HG03045 (cell line): ENCODE measurements at regions not wholly inside any gene's neighbourhood (a gene's known extent, or its start where the extent isn't known, plus 50 kb on each side); places are given as distances from the start of the nearest gene placed in this dataset.
A peak's percentile ranks its signal among the peaks of the same experiment; 100 is the strongest.
"Not testable (repeated sequence)": the region's sequence is repeated elsewhere in the genome, so short reads cannot be mapped to it uniquely, and the experiment has no call there.

ENCODE experiments used
- ATAC-seq: cut with Tn5 transposase; IDR thresholded peaks from one replicate; pipeline ENCODE4 v1.9.1; 2021; ENCODE audit warnings: mild to moderate bottlenecking, moderate library complexity; ENCODE audit not compliant: unreplicated experiment

DNA sequence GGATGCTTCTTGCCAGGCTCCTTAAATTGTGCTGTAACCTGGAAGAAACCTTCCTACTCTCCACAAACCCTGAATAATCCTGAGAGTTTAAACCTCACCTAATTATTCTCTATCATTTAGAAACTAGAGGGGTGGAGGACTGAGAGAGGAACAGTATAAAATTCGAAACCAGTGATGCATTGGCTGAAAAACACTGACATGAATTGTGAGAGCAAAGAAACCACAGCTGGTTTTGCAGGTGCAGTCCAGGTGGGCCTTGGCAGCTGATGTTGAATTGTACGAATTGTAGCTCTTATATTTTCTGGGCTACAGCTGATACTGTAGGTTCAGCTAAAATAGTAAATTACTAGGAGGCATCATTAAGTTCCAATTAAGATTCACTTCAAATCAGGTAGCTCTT is 227.0 kb upstream of the SLITRK5 start:
- ATAC-seq = no peak

DNA sequence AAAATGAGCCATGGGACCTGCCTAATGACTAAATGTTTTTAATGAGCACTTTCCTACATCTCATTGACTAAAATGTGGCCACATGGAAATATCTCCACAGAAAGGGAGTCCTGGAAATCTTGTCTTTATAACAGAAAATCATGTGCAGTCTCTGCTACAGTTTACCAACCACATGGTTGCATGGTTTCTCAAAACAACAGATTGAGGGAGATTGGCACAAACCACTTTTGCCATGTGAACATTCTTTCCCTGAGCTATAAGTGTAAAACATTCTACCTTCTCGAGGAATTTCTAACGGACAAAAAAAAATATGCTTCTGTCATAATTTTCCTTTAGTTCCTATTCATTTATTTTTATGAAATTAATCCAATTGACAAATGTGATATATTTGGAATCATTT is 218.9 kb upstream of the SLITRK5 start:
- no peak for ATAC-seq

DNA sequence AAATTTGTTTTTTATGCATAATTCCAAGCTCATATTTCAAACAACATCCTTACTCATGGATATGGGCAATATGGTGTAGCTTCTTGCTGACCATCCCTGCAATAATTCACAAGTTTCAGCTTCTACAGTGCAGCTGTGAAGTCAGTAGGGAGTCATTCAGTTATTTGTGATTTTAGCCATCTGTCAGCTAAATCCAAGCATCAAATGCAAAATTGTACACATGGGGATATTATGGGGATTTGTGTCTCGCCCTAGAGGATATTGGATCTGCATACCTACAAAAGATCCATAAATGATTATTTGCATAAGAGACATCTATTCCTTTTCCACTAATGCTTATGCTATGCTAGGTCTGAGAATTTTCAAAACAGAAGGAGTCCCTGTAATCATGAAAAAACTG is 217.9 kb upstream of the SLITRK5 start:
- ATAC-seq = no peak

DNA sequence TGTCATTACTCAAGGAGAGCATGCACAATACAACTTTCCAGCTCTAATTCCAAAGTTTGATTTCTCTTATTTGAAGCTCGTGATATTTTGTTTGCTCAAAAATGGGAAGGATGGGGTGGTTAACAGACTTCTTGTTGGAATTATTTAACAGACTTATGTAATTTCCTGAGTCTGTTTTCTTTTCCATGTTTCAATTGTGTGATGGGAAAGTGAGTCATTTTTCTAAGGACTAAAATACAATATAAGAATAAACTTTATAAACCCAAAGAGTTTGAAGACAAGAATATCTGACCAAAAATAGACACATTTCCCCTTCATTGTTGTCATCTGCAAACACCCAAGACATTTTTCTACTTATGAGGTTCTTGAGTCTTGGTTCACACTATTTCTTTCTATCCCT is 211.8 kb upstream of the SLITRK5 start:
- ATAC-seq = no peak

DNA sequence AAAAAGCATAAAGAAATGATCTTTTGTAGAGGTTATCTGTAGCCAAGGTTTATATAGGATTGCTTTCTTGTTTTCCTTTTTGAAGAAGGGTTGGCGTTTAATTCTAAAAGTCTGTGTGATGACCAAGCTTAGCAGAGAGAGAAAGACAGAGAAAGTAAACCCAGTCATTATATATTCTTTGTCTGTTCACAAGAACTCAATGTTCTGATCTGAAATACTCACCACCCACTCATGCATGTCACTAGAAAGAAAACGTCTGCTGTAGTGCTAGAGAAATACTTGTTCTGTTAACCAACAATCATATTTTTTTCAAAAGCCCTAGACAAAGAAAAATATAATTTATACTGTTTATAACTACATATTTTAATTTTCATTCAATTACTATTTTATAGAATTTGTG is 173.7 kb upstream of the SLITRK5 start:
- ATAC-seq = no peak

DNA sequence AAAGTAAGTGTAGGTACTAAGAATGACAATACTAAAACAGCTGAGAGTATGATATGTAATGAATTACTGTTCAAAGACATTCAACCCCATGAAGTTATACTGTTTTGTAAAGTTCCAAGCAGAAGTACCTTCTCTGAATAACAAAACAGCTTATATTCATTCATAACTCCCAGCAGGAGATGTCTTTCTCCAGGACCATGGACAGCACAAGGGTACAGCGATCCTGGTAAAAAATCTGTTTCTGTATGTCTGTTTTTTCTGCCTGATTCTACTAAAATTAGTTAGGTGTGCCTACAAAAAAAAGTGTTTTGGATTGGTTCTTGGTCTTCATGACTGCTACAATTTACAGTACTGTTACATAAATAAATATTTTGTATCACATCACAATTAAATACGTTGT is 172.5 kb upstream of the SLITRK5 start:
- ATAC-seq = no peak

DNA sequence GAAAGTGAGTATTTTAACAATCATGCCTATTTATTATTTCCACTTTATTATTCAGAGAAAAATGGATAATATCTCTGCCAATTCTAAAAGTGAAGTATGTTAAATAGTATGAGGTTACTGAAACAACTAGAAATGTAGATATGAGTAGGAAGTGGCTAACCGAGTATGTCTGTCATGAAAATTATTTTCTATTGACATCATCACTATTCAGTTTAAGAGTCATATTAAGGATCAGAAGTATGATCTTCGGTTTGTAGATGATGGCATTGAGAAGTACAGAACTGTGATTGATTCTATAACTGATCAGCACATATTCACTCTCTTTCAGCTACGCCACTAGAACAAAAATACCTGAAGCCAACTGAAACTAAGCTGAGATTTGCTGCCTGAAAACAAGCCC is 146.4 kb upstream of the SLITRK5 start:
- ATAC-seq = no peak

DNA sequence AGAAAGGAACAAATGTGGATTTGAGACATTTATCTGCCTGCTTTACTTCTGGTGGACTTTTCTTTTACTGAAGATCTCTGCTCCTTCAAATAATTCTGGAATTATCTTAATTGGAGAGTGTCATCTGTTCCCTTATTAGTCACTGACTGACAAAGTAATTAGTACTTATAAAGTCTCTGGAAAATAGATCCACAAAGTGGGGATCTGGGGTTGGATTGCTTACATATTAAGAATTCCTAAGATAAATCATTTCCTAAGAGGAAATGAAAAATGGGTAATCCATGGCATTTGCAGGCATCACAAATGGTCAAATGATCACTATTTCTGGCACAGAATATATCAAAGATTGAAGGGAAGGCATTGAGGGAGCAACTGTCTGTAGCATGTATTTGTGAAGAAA is 137.4 kb upstream of the SLITRK5 start:
- ATAC-seq = no peak

DNA sequence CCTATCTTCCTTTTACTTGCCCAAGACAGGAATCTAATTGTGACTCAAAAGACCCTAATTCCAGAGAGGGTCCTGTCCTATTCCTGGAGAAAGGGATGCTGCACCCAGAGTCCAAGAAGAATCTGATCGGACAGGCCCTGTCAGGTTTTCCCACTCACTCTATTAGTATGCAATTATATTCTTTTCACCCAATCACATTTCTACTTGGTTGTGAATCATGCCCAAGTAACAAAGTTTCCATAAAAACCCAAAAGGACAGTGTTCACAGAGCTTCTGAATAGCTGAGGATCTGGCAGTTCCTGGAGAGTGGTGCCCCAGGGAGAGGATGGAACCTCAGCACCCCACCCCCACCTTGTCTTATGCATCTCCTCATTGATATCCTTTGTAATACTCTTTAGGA is 135.3 kb upstream of the SLITRK5 start:
- no peak for ATAC-seq

DNA sequence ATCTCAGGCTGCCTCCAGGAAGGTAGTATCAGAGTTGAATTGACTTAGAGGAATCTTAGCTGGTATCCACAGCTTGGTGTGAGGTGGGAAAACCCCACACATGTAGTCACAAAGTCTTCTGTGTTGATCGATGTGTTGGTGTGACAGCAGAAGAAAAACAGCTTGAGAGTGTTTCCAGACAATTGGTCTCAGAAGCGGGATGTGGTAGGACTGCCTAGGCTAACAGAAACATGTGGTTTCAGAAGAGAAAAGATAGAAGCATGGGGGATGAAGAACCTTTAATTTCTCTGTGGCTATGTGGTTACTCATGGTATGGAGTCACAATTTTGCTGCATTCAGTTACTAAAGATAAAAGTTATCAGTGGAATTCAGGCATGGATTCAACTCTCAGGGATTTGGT is 134.7 kb upstream of the SLITRK5 start:
- ATAC-seq = peak; percentile 23

DNA sequence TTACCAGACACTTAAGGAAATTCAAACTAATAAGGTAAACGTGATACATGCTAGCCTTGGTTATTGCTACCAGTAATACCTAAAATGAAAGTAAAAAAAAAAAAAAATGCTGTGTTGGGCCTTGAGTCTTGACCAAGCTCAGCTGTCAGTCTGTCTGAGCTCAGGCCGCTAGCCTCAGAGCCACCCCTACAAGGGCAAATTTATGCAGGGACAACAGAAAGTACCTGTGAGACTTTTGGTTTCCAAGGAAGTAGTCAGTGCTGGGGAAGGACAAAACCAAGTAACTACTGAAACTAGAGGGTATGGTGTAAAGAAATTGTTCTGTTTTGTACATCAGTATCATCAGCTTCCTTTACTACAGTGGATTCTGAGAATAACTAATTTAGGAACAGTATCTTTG is 134.3 kb upstream of the SLITRK5 start:
- ATAC-seq = peak; percentile 77

DNA sequence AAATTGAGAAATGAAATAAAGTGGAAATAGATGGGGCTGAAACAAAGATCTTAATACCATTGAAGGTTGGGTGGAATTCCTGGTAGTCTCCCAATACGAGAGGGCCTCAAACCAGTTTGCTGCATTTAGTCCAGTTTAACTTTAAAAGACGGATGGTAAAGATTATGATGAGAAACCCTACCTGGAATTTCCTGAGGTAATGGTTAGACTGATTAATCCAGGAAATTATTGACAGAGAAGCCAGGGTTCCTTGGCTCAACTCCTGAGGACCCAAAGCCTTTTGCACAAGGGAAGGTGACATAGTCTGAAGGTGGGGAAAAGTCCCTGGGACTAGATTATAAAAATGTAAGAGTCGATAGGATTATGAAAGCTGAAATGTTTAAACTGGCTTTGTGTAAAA is 133.2 kb upstream of the SLITRK5 start:
- ATAC-seq = no peak

DNA sequence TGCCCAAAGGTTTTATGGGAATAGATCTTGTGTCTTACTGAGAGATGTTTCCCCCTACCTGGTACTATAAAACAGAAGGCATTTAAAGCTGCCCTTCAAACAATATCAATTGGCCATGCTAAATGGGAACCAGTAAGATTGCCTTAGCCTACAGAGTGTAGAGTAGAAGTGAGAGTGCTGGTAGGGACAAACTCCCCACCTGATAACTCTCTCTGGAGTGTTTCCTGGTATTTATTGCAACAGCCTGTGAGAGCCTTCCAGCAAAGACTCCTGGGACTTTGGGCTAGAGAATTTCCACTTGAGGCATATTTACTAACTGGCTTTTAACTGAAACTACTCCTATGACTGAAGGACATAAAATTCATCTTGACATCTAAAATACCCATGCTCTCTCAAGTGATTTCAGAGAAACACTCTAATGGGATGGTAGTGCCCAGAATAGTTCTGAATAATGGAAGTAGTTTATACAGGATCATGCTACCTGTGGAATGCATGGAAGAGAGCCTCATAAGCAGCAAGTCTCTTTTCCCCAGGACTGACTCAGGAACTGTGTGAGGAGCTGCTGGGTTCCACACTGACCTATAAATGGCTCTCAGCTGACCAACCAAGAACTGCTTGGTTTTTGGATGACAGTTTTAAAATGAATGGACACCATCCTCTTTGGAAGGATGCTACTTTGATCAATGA is 132.7 kb upstream of the SLITRK5 start:
- no peak for ATAC-seq

DNA sequence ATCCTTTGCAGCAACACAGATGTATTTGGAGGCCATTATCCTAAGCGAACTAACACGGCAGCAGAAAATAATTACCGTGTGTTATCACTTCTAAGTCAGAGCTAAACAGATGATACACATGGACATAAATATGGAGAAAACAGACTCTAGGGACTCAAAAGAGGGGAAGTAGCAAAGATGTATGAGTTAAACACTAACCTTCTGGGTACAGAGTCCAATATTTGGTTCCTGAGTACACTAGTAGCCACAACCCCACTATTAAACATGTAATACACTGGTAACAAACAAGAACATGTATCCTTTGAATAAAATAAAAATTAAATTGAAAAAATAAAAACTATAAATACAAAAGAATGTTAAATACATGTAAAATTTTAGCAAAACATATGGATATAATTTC is 118.0 kb upstream of the SLITRK5 start:
- no peak for ATAC-seq

DNA sequence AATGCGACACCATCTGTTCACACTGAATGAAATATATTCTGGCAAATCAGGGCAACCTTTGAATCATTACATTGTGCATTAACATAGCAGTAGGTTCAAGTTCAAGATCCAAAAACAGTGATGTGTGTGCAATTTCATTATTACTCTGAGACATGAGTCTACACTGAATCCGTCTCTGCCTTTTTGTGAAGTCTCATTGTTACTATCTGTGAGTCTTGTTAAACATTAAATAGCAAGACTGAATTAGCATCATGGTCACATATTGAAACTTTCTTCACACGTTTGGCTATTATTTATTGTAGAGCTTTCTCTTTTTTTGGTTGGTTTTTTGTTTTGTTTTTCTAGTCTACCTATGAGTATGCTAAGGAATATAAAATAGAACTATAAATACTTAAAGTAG is 117.1 kb upstream of the SLITRK5 start:
- ATAC-seq = no peak

DNA sequence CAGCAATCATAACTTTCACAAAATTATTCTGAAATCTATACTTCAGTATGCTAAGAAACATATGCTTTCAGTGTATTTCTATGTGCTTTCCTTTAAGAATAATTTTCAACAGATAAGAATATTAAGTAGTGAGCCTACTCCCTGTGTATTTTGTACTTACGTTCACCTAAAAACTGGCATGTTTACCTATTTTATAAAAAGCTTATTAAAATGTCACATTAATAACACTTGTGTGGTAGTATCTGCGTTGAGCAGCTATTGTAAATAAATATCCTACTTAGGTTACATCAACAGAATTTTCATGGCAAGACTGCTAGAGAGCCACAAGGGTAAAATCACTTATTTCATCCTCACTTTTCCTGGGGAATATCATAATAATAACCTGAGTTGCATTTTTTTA is 113.4 kb upstream of the SLITRK5 start:
- no peak for ATAC-seq

DNA sequence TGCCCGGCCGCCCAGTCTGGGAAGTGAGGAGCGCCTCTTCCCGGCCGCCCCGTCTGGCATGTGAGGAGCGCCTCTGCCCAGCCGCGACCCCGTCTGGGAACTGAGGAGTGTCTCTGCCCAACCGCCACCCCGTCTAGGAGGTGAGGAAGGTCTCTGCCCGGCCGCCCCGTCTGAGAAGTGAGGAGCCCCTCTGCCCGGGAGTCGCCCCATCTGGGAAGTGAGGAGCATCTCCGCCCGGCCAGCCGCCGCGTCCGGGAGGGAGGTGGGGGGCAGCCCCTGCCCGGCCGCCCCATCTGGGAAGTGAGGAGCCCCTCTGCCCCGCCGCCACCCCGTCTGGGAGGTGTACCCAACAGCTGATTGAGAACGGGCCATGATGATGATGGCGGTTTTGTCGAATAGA is 109.6 kb upstream of the SLITRK5 start:
- not testable (repeated sequence) for ATAC-seq

DNA sequence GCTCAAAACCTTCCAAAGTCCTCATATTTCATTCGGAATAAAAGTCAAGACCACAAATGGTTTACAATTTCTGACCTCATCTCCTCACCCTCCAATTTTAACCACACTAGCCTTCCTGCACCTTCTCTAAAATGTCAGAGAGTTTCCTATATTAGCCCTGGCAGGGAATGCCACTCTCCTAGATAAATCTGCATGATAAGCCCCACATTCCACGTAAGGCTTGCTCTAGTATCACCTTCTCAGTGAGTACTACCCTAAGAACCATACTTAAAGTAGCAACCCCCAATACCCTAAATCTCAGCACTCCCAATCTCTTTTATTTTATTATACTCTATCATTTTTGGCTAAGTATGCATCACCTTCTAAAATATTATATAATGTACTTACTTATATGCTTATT is 100.5 kb upstream of the SLITRK5 start:
- no peak for ATAC-seq

DNA sequence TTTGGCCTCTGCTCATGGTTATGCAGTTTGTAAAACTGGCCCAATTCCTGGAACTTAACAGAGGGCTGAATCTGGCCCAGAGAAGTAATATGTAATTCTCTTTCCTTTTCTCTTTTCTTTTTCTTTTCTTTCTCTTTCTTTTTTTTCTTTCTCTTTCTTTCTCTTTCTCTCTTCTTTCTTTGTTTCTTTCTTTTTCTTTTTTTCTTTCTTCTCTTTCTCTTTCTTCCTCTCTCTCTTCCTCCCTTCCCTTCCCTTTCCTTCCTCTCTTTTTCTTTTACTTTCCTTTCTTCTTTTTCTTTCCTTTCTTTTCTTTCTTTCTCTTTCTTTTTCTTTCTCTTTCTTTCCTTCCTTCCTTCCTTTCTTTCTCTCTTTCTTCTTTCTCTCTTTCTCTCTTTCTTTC is 88.8 kb upstream of the SLITRK5 start:
- no peak for ATAC-seq

DNA sequence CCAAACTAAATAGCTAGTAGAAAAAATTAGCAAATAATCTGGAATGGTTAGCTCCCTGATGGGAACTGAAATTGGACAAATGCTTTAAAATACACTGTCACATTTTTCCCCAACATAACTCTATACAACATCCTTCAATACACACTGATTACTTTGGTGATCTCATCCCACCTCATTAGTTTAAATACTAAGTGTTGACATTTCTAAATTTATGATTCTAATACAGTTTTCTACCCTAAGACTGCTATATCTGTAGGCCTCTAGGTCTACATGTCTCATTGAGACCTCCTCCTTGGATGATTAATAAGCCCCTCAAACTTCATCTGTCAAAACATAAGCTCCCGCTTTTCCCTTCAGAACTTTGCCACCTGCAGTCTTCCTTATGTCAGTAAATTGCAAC is 80.7 kb upstream of the SLITRK5 start:
- ATAC-seq = no peak

DNA sequence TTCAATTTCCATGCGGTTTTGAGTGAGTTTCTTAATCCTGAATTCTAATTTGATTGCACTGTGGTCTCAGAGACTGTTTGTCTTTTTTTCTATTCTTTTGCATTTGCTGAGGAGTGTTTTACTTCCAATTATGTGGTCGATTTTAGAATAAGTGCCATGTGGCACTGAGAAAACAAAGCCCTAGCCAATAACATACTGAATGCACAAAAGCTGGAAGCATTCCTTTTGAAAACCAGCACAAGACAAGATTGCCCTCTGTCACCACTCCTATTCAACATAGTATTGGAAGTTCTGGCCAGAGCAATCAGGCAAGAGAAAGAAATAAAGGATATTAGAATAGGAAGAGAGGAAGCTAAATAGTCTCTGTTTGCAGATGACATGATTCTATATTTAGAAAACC is 66.7 kb upstream of the SLITRK5 start:
- not testable (repeated sequence) for ATAC-seq

DNA sequence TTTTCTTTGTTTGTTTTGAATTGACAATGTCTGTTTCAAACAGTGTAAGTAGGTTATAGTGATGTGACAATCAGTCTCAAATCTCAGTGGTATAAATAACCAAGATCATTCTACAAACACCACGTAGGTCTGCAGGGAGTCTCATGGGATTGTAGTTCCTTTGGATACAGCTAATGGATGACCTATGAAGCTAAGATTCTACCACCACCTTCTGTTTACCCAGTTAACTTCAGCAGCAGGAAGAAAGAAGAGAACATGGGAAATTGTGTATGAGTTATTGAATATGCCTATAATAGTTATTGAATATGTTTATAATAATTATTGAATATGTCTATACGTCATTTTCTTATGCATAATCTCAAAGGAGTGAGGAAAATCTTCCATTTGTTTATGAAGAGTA is 63.9 kb upstream of the SLITRK5 start:
- ATAC-seq = no peak

DNA sequence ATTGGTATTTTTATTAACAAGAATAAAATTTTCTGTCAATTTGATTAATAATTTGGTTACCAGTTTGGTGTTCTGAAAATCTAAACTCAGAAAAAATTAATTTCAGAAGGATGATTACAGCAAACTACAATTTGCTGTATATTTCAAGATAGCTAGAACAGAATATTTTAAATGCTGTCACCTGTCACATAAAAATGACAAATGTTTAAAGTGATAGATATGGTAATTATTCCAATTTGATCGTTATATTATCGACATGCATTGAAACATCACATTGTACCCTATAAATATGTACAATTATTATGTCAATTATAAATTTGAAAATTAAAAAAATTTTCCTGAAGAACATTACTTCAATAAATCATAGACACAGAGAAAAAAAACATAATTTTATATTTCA is 56.9 kb upstream of the SLITRK5 start:
- ATAC-seq = no peak
